ENCODE measurements at regions not wholly inside any gene's neighbourhood (a gene's known extent, or its start where the extent isn't known, plus 50 kb on each side); places are given as distances from the start of the nearest gene placed in this dataset.

GRCh38 chr11:42625757-42626665 lies 685.8 kb upstream of the API5 start:
- no peak for DNase-seq

DNA sequence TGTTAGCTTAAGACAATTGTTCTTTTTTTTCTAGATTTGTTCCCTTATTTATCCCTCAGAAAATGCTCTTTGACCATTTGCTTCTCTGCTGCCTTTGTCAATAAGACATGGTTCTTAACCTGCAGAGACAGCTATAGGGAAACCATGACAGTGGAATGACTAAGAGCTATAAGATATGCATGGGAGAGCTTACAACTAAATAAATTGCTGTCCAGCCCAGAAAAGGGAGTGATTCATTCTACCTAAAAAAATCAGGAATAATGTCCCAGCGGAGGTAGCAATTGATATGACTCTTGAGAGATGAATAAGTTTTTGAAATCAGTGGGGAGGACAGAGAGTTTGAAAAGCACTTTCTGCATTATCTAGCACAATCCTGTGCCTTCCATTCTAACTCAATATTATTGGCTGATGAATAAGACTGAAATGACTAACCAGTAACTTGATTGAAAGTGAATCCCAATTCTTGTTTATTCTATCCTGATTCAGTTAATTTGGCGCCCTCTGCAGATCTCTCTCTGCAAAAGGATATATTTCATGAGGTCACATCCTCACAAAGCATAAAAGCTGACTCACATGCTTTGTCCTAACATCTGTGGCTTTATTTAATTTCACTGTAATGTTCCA lies 680.5 kb upstream of the API5 start:
- DNase-seq: no peak

- no peak for DNase-seq
Observed at GRCh38 chr11:42646959-42647358, 664.8 kb upstream of the API5 start.

DNA sequence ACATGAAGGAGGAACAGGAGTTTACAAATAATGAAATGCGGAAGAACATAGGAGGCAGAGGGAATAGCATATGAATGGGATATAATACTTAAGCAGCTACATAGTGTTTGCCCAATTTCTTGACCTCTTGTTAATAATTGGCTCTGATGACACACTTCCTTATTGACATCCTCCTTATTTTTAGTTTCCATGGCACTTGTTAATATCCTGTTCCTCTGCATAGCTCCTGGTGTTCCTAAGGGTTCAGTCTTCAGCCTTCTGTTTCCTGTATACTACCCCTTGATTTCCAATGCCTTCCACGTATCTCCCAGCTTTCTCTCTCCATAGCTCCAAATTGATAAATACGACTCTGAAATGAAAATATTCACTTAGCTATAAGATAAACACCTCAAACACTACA lies 663.8 kb upstream of the API5 start:
- no peak for DNase-seq

DNA sequence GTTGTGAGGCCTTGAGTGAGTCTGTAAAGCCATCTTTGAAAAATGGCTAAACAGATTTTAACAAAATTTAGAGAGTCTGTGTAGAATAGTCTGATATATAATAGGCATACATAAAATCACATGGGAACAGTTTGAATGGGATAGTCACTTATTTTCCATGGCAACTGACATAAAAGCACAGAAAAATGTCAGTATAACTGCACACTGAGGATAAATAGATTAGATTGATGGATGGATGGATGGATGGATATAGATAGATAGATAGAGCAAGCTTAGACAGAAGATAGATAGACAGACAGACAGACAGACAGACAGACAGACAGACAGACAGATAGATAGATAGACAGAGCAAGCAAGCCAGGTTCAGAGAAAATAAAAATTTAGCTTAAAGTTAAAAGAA lies 660.2 kb upstream of the API5 start:
- no peak for DNase-seq

DNA sequence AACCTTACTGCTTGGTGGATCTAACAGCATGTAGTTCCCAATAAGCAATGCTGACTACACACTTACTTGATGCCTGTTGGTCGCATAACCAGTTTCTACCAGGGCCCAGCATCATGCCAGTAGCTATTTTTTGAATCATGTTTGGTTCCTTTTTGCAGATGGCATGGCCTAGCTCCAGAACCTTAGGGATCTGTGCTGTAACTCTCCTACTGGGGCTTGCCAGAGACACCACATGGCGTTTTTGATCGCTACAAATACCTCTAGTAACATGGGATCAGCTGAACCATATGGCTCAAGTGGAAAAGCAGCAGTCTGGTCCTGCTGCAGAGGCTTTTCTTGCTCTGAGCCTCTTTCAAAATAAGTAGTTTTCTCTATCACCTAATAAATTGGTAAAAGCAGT lies 654.6 kb upstream of the API5 start:
- no peak for DNase-seq

GRCh38 chr11:42661942-42662341 lies 649.9 kb upstream of the API5 start:
- DNase-seq: no peak

GRCh38 chr11:42669248-42669976 lies 642.4 kb upstream of the API5 start:
- no peak for DNase-seq

DNA sequence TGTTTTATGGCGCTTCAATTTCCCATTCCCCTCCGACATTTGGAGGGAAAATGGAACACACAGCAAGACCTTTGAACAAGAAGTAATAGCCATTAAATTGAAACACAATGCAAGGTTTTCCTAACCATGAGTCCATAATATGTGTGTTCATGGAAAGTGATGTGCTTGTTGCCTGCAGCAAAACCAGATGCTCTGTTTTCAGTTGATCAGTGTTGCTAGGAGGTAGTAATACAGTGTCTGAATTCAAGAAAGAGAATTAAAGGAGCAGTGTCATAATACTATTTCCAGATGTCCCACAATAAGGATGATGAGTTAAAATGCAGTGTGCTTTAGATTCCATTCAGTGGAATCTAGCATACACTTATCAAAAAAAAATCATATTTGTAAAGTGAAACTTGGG lies 637.4 kb upstream of the API5 start:
- DNase-seq: no peak

GRCh38 chr11:42707541-42707940 lies 604.3 kb upstream of the API5 start:
- DNase-seq: no peak

DNA sequence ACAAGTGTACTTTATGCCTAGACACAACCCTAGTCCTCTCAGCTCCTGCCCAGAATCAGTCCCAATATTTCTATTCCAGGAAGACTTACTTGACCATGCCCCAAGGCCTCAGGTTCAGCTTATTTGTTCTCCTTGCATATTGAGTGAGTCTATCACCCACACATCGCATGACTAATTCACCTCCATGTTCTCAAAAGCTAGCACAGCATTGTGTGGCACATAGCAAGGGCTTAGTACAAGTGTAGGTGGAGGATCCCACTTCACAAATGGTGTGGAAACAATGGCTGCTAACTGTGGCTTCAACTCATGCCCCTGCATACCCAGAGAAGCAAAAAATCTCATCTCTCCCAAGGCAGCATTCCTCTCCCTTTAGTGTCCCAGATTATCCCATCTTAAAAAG lies 602.6 kb upstream of the API5 start:
- DNase-seq: no peak

DNA sequence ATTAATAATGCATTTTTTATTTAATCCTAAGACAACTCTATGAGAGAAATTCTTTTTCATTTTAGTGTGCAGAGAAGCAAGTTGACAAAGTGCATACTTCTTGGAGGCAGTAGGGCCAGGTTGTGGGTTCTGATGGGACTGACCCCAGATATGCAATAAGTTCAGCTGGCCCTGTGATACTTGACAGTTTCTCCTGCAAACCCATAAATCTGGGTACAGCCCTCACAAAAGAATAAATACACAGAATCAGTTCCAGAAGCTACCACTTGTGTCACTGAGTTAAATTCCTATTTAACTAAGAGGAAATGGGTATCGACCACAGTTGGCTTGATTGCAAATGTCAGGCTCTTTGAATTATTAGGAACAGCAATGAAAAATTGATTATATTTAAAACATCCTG lies 598.5 kb upstream of the API5 start:
- DNase-seq: no peak

DNA sequence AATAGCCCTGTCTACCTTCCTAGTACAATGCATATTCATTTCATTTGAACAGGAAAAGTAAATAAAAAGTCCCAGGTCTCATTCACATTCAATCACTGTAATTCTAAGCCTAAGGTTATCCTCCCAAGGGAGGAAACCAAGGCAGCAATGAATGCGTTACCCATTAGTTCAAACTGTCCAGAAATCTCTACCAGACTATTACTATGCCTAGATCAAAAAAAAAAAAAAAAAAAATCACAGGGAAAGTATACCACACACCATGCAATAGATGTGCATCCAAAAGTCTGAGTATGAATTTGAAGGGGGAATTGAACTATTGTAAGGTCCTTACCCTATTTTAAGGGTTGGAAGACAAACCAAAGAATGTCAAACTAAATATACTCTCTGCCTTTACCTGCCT lies 598.0 kb upstream of the API5 start:
- no peak for DNase-seq

GRCh38 chr11:42720716-42721563 lies 590.9 kb upstream of the API5 start:
- no peak for DNase-seq

DNA sequence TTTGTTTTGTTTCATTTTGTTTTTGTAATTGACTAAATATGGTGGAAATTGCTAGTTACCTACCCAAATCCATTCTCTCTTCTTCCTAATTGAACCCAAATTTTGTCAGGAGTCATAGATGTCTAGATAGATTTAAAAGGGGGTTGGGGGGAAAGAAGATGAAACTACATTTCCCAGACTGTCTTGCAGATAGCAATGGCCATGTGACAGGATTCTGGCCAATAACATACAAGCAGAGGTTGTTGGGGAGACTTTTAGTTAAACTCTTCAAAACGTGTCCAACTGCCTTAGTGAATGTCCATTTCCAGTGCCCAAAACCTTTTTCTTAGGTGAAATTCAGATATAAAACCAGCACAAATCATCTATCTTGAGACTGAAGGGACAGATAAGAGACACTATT lies 583.9 kb upstream of the API5 start:
- DNase-seq: no peak

GRCh38 chr11:42762348-42762747 lies 549.4 kb upstream of the API5 start:
- no peak for DNase-seq

DNA sequence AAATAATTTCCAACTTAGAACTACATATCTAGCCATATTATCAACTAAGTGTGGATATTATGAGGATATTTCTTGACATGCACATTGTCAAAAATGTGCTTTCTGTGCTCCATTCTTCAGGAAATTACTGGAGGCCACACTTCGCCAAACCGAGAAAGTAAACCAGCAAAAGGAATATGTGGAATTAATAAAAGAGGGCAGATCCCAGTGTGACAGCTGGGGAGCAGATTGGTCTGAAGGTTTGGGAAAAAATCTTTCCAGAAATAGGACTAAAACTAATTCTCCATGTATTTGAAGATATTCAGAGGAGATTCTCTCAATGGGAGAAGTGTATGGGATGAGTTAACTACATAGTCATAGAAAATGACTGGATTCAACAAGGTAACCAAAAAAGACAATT lies 546.9 kb upstream of the API5 start:
- DNase-seq: no peak

DNA sequence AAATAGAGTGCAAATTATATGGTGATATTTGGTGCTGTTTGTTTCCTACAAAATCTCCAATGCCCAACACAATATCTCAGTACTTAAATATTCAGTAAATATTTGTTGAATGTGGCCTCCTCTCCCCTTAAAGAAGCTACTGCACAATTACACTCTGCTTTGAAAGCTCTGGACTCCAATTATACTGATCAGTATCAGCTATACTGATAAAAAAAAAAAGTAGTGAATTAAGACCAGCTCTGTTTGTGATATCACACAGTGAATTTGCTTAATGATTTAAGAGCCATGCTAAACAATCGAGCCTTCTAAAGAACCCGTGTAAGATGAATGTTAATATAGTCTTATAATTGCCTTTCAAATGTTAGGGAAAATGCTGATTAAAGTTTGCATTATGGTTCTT lies 543.2 kb upstream of the API5 start:
- DNase-seq: no peak

DNA sequence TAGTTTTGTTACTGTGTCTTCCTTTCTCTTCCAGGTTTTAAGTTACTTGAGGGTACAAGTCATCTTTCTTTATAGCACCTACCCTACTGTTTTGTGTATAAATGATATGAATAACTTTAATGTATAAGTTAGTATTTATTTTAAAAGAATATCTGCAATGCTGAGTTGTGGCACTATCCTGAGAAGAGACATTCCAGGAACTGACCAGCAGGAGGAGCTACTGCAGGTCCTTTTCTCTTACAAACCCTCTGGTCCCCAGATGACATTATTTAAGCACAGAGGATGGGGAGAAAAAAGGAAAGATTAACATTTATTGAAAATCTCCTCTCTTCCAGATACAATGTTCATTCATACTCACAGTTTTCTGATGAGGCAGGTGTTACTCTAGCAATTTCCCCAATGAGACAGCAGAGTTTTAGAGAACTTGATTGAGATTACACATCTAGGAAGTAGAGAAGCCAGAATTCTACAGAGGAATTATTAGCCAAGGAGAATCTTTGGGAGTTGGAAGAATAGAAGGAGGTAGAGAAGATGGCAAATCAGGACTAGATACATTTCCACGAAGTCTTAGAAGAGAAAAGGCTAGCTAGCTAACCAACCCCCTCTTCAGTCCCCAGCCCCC lies 541.2 kb upstream of the API5 start:
- peak in 1 of 5 donors; percentile 1 for DNase-seq

DNA sequence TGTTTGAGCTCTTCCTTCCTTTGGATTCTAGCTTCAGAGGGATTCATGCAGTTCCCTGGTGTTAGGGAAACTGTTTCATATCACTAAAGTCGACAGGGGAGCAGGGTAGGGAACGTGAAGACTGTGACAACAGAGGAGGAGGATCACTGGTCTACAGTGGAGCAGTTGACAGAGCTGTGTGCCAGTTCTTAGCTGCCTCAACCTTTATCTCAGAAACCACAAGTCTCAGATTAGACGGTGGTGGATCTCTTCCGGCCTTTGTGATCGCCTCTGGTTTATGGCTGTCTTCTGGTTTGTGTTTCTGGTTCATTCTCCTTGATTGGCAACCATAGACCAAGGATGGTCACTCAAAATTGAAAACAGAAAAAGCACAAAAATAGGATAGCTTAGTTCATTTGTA lies 538.9 kb upstream of the API5 start:
- DNase-seq: no peak

DNA sequence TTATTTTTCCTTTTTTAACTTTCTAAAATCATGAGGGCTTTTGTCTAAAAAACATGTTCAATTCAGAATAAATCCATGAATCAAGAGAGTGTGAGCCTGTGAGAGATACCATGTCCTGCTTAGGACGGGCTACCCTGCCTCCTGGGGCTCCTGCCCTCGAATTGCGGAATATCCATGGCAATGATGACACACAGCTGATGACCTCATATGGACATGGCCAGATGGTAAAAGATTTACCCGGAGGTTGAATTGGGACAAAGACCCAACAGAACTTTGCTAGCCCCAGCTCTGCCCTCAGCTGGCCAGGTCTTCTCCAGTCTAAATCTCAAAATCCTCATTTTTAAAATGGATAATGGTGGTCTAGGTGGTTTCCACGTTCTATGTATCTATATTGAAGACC lies 538.1 kb upstream of the API5 start:
- no peak for DNase-seq

DNA sequence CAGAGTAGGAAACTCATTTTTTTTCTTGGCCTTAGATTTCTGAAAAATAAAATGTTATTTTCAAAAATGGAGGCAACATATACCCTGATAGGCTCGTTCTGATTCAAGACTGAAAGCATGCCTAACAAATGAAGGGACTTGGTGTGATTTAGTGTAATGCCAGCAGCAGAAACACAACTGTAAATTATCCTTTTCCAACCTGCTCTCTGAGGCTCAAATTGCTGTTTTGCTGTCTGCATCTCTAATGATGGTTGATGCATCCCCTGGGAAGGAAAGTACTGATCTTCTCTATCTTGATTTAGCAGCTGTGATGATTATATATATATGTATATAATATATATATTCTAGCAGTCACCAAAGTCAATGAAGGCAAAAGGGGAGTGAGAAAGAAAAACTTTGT lies 537.2 kb upstream of the API5 start:
- DNase-seq: no peak

Measured in T-helper 1 cell (primary cell).